Tibial artery (tissue), 4 donors: ENCODE measurements at regions not wholly inside any gene's neighbourhood (a gene's known extent, or its start where the extent isn't known, plus 50 kb on each side); places are given as distances from the start of the nearest gene placed in this dataset.
"Not testable (repeated sequence)": the region's sequence is repeated elsewhere in the genome, so short reads cannot be mapped to it uniquely, and the experiment has no call there.

Experiments
- DNase-seq, 2 donors: peaks; one replicate each; pipeline ENCODE4 v3.0.0-alpha.2; 2019
- H3K27ac ChIP-seq, 2 donors: fragments of 200-600 bp; sonication (generic) in 1 of 2; 1 replicate in 1 of 2; 2 replicates in 1 of 2; pipeline ENCODE4 v1.5.1; 2018 to 2019; ENCODE audit warnings: mild to moderate bottlenecking in 1 of 2
- H3K27me3 ChIP-seq, 2 donors: fragments of 200-600 bp; sonication (generic) in 1 of 2; one replicate each; pipeline versions ENCODE4 v1.5.1 to v1.6.0; 2016 to 2019
- H3K36me3 ChIP-seq, 3 donors: fragments of 200-600 bp; sonication (generic) in 2 of 3; one replicate each; pipeline ENCODE4 v1.5.1; 2016 to 2019; ENCODE audit warnings: mild to moderate bottlenecking in 2 of 3
- H3K4me1 ChIP-seq, 4 donors: fragments of 200-600 bp; sonication (generic) in 2 of 4; 1 replicate in 3 of 4; 2 replicates in 1 of 4; pipeline ENCODE4 v1.5.1; 2016 to 2019
- H3K4me3 ChIP-seq, 2 donors: fragments of 200-600 bp; sonication (generic) in 1 of 2; 1 replicate in 1 of 2; 2 replicates in 1 of 2; pipeline ENCODE4 v1.5.1; 2018 to 2019; ENCODE audit warnings: mild to moderate bottlenecking in 2 of 2
- H3K9me3 ChIP-seq, 3 donors: fragments of 200-600 bp; sonication (generic) in 1 of 3; one replicate each; pipeline ENCODE4 v1.5.1; 2016 to 2019
- intact Hi-C: fragments of 100-400 bp; cut with DNase I; formaldehyde crosslinking; loops from one replicate; pipeline ENCODE4 v1.15.0; 2023; ENCODE audit warnings: low total_unique reads
- TF ChIP-seq, protein P1 (sequence below), 2 experiments: fragments of 200-600 bp in 1 of 2; fragments of 450-650 bp in 1 of 2; IDR thresholded peaks; one replicate each; pipeline ENCODE4 v1.5.1; 2017 to 2019; ENCODE audit warnings: antibody characterized with exemption in 2 of 2, mild to moderate bottlenecking in 1 of 2, moderate library complexity in 1 of 2

DNA sequence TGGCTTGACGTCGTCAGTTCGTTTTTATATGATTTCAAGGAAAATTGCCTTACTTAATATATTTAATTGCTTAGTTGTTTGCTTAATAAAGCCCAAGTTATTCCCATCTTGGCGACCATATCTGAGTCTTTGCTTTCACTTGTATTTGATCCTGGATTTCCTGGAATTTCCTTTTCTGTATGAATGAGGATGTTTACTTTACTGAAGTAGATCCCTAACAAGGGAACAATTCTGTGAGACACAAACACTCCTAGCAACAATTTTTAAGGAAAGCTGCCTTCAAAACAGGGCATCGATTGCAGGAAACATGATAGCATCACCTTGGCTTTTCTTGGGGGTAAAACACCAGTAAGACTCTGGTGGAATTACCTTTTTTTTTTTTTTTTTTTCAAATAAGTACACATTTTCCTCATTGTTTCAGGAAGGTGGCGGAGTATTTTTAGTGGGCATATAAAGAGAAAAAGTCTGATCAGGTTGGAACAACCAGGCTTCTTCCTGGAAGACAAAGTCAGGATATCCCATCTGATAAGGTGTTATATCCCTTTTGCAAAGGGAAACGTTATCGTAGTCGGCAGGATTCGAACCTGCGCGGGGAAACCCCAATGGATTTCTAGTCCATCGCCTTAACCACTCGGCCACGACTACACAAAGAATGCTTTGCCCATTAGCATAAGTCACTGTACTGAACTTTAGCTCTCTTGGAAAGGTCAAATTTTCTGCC, 68.5 kb upstream of the ZNF184 start:
- H3K36me3 ChIP-seq: no peaks in the 10 kb centered on the region
- no peak overlapping the region for H3K4me3 ChIP-seq
- H3K27me3 ChIP-seq: peaks cover 0 to 53% of the 10 kb centered on the region in 2 donors
- H3K4me1 ChIP-seq: peaks cover 0 to 15% (median 6%) of the 10 kb centered on the region in 4 donors
- intact Hi-C loops: no loop called here
- H3K9me3 ChIP-seq: peaks cover 0 to 4% (median 0%) of the 10 kb centered on the region in 3 donors
- no peak for DNase-seq
- H3K27ac ChIP-seq: no peak overlapping the region
- TF ChIP-seq, protein P1, sequence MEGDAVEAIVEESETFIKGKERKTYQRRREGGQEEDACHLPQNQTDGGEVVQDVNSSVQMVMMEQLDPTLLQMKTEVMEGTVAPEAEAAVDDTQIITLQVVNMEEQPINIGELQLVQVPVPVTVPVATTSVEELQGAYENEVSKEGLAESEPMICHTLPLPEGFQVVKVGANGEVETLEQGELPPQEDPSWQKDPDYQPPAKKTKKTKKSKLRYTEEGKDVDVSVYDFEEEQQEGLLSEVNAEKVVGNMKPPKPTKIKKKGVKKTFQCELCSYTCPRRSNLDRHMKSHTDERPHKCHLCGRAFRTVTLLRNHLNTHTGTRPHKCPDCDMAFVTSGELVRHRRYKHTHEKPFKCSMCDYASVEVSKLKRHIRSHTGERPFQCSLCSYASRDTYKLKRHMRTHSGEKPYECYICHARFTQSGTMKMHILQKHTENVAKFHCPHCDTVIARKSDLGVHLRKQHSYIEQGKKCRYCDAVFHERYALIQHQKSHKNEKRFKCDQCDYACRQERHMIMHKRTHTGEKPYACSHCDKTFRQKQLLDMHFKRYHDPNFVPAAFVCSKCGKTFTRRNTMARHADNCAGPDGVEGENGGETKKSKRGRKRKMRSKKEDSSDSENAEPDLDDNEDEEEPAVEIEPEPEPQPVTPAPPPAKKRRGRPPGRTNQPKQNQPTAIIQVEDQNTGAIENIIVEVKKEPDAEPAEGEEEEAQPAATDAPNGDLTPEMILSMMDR (IDR thresholded peaks at IDR 0.05): no peak

DNA sequence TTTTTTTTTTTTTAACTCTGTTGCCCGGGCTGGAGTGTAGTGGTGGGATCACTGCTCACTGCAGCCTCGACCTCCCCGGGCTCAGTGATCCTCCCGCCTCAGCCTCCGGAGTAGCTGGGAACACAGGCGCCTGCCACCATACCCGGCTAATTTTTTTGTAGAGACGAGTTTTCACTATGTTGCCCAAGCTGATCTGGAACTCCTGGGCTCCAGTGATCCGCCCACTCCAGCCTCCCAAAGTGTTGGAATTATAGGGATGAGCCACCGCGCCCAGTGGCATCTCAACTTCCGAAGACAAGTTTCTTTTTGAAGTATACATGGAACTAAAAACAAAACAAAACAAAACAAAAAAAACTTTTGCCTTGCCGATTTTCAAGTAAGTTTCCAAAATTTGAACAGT, 66.6 kb upstream of the ZNF184 start:
- Histone ChIP-seq H3K4me3 (no peak overlapping the region), H3K9me3 (peaks cover 0 to 4% (median 0%) of the 10 kb centered on the region in 3 donors), H3K36me3 (no peaks in the 10 kb centered on the region), H3K27ac (no peak overlapping the region), H3K27me3 (peaks cover 0 to 40% of the 10 kb centered on the region in 2 donors), H3K4me1 (peaks cover 0 to 5% (median 2%) of the 10 kb centered on the region in 4 donors)
- intact Hi-C loops: no loop called here
- no peak for DNase-seq
- TF ChIP-seq, protein P1 (IDR thresholded peaks at IDR 0.05): no peak

DNA sequence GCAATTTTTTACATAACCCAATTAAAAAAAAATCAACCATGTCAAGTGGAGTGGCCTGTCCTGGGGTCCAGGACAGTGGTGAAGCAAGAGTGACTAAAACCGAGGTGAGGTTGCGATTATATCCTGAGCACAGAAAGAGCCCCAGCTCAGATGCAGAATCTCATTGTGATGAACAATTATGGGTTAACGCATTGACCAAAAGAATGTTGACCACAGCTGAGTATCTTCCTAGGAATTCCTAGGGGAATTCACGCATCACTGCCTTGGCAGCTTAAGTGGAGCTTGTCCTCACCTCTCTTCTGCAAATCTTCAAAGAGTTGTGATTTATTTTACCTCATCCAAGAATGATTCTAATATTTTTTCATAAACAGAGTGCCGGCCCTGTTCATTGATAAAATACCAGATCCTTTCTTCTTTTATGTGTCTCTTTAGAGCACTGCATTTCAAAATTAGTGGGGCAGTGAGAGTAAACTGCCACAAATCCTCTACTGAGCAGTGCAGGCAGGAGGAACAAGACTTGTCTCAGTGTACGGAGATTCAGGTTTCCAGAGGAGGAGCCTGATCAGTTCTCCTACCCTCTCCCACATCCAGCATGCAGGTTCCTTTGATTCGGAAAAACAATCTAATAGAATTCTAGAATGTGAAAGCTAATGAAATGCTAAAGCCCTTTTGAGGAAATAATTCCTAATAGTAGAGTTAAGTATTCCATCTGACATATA, 60.1 kb upstream of the ZNF184 start:
- DNase-seq: no peak
- no peak overlapping the region for H3K4me3 ChIP-seq
- H3K27me3 ChIP-seq: peaks cover 0 to 31% of the 10 kb centered on the region in 2 donors
- no peaks in the 10 kb centered on the region for H3K9me3 ChIP-seq
- no peaks in the 10 kb centered on the region for H3K4me1 ChIP-seq
- intact Hi-C loops: no loop called here
- TF ChIP-seq, protein P1 (IDR thresholded peaks at IDR 0.05): no peak
- H3K36me3 ChIP-seq: no peaks in the 10 kb centered on the region
- no peak overlapping the region for H3K27ac ChIP-seq

DNA sequence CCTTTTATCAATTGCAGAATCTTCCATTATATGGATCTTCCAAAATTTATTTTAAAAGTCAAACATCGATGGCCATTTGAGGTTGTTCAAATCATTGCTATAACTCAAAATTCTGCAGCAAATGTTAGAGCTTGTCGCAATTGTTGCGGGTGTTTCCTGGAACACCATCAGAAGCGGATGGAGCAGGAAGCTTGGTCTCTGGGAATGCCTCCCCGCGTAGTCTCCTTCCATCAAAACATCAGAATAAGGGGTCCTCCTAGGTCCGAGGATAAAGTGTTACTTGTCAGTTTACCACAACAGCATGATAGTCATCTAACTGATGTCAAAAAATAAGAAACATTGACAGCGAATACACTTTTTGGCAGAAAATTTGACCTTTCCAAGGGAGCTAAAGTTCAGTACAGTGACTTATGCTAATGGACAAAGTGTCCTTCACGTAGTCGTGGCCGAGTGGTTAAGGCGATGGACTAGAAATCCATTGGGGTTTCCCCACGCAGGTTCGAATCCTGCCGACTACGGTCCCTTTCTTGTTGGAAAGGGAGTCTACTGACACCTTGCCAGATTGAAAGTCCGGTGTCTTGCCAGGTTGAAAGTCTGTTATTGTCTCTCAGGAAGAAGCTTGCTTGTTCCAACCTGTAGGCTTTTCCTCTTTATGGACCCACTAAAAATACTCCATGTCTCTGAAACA, 59.0 kb upstream of the ZNF184 start:
- H3K36me3 ChIP-seq: no peaks in the 10 kb centered on the region
- H3K4me1 ChIP-seq: no peaks in the 10 kb centered on the region
- H3K27ac ChIP-seq: no peak overlapping the region
- intact Hi-C loops: no loop called here
- no peak for DNase-seq
- TF ChIP-seq, protein P1 (IDR thresholded peaks at IDR 0.05): no peak
- H3K9me3 ChIP-seq: no peaks in the 10 kb centered on the region
- H3K4me3 ChIP-seq: no peak overlapping the region
- peaks cover 0 to 31% of the 10 kb centered on the region in 2 donors for H3K27me3 ChIP-seq

DNA sequence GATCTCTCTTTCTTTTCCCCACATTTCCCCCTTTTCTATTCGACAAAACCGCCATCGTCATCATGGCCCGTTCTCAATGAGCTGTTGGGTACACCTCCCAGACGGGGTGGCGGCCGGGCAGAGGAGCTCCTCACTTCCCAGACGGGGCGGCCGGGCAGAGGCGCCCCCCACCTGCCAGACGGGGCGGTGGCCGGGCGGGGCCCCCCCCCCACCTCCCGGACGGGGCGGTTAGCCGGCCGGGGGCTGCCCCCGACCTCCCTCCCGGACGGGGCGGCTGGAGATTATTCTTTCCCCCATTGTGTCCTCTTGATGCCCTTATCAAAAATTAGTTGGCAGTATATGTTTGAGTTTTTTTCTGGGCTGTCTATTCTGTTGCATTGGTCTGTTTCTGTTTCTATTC, 56.9 kb upstream of the ZNF184 start:
- H3K27ac ChIP-seq, H3K36me3 ChIP-seq, H3K4me3 ChIP-seq, H3K4me1 ChIP-seq, intact Hi-C loops, DNase-seq, H3K9me3 ChIP-seq: not testable (repeated sequence)
- H3K27me3 ChIP-seq: peaks cover 0 to 28% of the 10 kb centered on the region in 2 donors

DNA sequence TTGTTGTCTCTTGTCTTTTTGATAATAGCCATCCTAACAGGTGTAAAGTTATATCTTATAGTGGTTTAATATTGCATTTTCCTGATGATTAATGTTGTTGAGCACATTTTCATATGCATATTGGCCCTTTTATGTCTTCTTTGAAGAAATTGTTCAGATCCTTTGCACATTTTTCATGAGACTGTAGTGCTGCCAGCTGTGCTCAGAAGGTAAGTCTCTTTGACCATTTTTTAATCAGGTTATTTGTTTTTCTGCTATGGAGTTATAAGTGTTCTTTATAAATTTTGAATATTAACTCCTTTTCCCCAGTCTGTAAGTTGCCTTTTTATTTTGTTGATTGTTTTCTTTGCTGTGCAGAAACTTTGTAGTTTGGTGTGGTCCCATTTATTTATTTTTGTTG, 55.8 kb upstream of the ZNF184 start:
- TF ChIP-seq, protein P1 (IDR thresholded peaks at IDR 0.05): no peak
- no peak for DNase-seq

More for the DNA sequence above, 55.8 kb upstream of the ZNF184 start:
- no peak overlapping the region for H3K27ac ChIP-seq
- H3K9me3 ChIP-seq: no peaks in the 10 kb centered on the region
- H3K4me1 ChIP-seq: no peaks in the 10 kb centered on the region
- peaks cover 0 to 28% of the 10 kb centered on the region in 2 donors for H3K27me3 ChIP-seq
- no peaks in the 10 kb centered on the region for H3K36me3 ChIP-seq
- intact Hi-C loops: no loop called here
- no peak overlapping the region for H3K4me3 ChIP-seq
